ENCODE measurements at regions not wholly inside any gene's neighbourhood (a gene's known extent, or its start where the extent isn't known, plus 50 kb on each side); places are given as distances from the start of the nearest gene placed in this dataset.

DNA sequence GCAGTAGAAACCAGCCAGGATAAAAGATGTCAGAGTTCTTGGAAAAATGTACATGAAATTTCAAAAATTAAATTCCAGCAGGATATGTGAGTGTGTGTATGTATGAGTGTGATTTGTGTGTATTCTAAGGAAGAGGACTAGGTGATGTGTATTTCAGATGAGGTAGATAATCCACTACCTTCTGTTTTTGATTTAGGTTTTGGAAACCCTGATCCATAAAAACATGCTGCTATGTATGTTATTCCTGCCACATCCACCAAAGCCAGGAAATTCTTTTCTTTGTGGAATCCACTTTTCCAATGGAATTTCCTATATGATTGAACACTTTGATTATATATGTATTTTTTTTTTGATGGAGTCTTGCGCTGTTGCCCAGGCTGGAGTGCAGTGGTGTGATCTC is 276.9 kb downstream of the UQCRFS1 start:
- no peak for DNase-seq (ENCODE audit: low read depth in 3 of 3)

DNA sequence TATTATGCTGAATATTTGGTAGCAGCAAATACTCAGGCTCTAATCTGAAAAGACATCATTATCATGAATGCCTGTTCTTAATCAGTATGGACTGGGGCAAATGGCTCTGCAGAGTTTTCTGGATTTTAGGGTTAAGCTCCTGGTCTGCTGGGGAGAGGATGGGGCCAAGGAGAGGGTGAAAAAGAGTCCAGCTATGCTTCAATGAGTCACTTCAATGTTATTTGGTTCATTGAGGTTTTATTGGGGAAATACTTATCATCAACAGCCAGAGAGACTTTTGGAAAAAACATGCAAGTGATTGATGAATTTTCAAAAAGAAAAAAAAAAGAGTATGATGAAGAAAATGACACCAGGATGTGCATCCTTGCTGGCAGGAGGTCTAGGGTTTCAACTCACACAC is 278.3 kb downstream of the UQCRFS1 start:
- no peak for DNase-seq (ENCODE audit: low read depth in 3 of 3)

DNA sequence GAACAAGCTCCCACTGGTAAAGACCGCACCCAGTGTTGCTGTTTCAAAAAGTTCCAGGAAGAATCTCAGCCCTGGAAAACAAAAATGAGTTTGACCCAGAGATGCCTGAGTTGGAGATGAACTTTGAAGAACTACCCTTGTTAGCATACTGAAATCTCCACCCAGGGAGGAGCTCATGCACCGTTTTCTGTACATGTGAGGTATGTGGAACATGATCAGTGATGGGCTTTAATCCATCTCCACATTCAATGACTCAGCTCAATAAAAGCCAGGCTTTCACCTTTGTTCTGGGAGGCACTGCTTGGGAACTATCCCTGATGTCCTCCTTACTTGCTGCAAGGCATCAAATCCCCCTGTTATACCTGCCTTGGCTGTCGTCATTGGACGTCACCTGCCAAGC is 279.9 kb downstream of the UQCRFS1 start:
- DNase-seq (ENCODE audit: low read depth in 3 of 3), result no peak

DNA sequence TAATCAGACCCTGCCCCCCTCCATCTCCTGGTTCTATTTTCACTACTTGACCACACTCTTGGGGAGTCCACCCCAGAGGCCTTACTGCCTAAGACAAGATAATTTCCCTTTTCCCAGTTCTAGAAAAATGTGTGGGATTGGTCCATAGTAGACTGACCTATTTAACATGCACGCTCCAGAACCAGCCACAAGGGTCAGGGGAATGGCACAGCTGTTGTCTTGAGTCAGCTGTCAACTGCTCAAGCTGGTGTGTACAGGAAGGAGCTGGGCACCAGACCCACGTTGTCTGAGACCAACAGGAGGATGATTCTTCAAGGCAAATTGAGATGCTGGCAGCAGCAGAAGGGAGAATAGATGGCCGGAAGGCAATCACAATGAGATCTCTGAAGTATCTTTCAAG is 280.5 kb downstream of the UQCRFS1 start:
- DNase-seq (ENCODE audit: low read depth in 3 of 3), result no peak

DNA sequence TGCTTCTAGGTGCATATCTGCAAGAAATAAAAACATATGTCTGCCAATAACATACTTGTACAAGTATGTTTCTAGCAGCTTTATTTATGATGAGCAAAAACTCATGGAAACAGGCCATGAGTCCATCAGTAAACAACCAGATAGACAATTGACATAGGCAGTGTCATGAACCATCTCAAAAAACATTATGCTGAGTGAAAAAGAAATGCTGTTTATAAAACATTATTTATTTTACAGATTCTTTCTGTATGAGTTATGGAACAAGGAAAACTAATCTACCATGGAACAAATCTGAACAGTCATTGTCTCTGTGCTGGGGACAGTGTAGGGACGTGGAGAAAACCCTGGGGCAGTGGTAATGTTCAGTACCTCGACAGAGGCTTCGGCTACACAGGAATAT is 283.9 kb downstream of the UQCRFS1 start:
- DNase-seq (ENCODE audit: low read depth in 3 of 3), result no peak

DNA sequence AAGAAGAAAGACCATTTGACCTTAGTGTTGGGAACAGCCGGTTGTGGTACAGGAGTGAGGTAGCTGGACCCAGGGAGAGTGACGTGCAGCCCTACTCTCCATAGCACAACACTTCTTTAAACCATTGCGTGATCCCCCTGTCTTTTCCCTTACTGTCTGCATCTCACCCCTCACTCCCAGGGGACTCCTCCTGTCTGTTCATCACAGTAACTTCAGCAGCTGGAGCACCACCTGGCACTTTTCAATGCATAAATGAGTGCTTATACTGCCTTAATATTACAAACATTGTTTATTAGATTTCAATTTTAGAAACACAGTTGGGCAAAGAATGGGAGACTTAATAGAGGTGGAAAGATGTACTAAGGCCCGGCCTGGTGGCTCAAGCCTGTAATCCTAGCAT is 285.5 kb downstream of the UQCRFS1 start:
- no peak for DNase-seq (ENCODE audit: low read depth in 3 of 3)

DNA sequence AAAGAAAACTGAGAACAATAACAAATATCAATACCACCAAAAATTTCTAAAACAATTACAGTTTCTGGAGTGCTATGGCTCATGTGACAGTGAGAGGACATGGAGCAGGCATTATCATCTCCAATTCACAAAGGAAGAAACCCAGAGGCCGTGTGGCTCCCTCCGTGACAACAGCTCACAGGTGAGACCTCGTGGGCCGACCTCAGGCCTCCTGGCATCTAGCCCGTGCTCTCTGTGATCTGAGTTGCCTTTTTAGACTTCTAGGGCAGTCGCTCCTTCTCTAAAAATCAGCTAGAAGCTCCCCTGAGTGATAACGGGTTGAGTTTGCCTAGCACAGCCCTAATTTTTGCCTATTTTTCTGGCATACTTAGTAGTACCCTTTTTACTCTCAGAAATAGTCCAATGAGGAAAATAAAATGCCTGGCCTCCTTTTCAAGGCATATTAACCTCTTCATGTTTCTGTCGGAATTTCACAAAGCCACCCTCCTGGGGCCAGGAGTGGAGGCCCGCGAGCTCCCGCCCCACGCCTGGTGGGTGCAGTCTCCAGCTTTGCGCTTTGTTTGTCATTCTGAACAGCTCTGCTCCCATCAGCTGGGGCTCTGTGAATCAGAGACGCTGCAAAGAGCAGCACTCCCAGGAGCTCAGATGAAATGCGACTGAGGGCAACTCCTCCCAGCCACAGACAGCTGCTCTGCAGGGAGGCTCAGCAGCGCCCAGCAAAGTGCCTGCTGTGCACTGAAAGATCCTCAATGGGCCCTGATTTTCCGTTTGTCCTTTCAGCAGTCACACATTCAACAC is 292.5 kb downstream of the UQCRFS1 start:
- no peak for DNase-seq (ENCODE audit: low read depth in 3 of 3)

DNA sequence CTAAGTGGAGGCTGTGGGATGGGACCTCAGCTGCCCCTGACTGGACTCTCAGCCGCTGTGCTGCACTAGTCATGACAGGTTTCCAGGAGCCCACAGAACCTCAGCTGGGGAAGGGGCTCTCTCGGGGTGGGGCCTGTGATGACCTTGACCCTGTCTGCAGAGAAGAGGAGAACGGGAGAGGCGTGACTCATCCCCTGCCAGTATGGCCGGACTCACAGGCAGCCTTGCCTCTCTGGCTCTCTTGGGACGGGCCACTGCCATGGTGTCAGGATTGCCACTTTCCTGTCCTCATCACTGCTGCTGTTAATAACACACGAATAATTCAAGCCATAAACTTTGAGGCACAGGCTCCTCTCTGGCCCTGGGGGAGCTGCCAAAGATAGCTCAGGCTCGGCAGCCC is 295.3 kb downstream of the UQCRFS1 start:
- DNase-seq (ENCODE audit: low read depth in 3 of 3), result no peak

DNA sequence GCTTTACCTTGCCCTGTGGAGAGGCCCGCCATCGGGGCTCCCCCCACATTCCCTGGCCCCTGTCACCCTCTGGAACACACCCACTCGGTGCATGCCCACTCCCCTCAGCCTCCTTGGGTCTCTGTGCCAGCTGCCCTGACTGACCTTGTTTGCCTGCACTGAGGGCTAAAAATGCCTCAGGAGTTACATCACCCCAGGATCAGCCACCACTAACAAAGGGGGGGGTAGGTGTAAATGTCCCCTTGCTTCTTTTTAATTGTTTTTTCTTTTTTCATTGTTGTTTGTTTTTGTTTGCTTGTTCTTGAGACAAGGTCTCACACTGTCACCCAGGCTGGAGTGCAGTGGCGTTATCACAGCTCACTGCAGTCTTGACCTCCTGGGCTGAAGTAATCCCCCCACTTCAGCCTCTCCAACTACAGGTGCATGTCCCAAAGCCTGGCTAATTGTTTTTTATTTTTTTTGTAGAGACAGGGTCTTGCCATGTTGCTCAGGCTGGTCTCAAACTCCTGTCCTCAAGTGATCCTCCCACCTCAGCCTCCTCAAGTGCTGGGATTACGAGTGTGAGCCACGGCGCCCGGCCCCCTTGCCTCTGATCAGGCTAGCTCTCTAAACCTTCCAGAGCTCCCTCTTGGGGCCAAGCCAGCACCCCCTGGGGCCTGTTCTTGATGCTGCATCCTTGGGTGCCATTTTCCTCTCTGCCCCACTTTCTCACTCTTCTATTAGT is 297.1 kb downstream of the UQCRFS1 start:
- DNase-seq (ENCODE audit: low read depth in 3 of 3), result no peak

DNA sequence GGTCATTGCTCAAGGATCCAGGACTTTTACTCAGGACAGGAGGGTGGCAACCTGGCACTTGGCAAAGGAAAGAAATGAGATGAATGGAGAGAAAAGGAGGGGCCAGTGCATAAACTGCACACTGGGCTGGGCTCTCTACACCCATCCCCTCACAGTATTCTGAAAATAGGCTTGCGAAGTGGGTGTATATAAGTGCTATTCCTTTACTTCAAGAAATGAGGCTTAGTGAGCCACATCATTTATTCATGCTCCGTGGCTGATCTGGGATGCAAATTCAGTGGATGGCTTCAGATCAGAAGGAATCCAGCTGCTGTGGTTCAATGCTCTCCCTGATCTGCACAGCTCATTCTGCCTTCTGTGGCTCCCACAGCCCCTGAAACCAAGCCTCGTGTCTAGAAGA is 297.7 kb downstream of the UQCRFS1 start:
- no peak for DNase-seq (ENCODE audit: low read depth in 3 of 3)

DNA sequence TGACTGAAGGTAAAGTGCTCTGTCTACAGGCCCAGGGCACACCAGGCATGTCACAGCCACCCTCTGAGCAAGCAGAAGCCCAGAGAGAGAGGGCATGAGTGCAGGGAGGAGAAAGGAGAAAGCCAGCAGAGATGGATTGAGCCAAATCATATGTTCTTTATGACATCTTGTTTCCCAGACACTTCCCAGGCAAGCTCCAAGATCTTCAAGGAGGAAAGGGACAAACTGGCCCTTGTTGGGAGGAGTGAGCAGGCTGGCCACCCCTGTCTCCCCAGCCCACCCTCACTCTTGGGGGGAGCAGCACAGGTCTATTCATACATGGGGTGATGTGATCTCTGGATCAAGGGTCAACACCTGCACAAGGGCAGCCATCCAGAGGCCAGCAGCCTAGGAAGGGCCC is 298.8 kb downstream of the UQCRFS1 start:
- DNase-seq (ENCODE audit: low read depth in 3 of 3), result no peak

DNA sequence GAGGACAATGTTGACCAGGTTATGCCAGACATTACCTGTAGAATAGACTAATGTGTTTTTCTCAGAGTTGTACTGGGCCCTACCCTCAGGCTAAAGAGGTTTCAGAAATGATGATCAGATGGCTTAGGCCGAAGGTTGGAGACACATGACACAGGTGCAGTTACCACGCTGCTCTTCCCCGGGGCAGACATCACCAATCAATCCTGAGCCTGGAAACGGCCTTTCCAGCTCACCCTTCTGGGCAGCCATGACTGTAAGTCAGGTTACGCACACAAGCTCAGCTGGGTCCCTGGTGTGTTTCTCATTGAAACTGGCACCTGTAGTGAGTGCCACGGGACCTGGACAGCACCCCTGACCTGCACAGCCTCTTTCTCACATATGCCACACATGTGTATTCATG is 299.3 kb downstream of the UQCRFS1 start:
- DNase-seq (ENCODE audit: low read depth in 3 of 3), result no peak

DNA sequence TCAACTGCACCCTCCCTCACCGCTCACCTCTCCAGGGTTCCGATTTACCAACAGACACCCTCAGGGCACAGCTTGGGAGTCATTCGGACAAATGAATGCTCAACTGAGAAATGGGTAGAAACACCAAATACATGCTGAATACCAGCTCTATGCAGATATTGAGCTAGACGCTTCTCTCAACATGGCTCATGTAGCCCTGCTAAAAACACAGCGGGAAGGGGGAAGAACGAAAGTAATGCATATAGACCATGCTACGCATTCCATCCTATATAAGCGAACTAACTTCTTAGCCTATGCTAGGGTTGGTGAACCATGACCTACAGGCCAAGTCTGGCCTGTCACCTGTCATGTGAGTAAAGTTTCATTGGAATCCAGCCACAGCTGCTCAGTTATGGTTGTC is 304.0 kb downstream of the UQCRFS1 start:
- DNase-seq (ENCODE audit: low read depth in 3 of 3), result no peak

DNA sequence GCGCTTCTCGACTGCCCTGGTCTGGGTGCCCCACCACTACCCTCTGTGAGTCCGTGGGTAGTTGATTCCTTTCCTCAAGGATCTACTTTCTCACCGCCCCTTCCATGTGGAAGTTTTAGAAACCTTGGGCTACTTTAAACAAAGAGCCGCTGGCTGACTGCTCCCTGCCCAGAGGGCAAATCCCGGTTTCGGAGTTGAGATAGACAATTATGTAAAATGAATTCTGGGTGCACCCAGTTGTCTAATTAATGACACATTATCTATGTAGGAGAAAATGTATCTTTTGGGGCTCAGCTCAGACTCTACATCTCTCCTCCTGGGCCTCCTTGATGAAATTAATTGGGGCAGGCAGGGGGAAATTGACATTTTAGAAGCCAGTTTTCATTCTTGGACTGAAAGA is 305.4 kb downstream of the UQCRFS1 start:
- no peak for DNase-seq (ENCODE audit: low read depth in 3 of 3)

DNA sequence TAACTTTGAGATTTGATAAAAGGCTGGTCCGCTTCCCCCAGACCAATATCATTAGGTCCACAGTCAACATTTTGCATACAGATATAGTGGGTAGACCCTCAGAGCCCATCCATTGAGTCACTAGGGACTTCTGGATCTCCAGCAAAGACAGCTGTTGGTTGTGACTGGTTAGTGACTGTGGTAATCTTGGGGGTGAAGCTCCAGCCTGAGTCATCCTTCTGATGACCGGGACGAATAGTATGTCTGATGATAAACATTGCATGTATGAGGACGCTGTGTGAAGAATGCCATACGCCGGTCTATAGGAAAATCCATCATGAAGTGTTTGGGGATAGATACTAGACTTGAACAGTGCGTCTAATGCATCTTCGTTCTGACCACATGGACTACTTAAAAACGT is 307.0 kb downstream of the UQCRFS1 start:
- no peak for DNase-seq (ENCODE audit: low read depth in 3 of 3)

DNA sequence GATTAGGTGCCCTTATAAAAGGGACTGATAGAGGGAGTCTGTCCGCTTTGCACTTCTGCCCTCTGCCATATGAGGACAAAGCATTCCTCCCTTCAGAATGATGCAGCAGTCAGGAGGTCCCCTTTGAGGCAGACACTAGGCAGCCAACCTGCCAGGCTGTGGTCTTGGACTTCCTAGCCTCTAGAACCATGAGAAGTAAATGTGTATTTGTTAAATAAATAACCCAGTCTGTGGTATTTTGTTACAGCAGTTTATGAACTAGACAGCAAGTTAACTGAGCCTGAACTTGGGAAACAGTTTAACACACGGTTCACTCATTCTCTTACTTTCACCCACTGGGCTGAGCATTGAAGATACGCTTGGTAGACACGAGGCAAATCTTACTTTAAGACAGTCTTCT is 313.2 kb downstream of the UQCRFS1 start:
- no peak for DNase-seq (ENCODE audit: low read depth in 3 of 3)

DNA sequence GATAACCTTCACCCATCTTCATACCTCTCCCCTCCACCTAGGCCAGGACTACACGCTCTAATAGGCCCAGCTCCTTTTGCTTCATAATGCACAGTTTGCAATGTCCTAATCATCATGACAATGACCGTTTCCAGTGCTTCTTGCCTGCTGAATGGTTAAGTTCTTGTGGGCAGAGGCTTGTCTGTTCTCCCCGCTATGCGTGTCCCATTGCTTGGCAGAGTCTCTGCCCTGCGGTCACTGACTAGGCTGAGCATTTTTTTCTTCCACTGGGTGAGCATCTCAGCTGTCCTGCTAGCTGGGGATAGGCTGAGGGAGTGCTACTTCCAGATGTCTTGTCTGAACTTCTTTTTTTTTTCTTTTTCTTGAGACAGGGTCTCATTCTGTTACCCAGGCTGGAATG is 314.7 kb downstream of the UQCRFS1 start:
- no peak for DNase-seq (ENCODE audit: low read depth in 3 of 3)

DNA sequence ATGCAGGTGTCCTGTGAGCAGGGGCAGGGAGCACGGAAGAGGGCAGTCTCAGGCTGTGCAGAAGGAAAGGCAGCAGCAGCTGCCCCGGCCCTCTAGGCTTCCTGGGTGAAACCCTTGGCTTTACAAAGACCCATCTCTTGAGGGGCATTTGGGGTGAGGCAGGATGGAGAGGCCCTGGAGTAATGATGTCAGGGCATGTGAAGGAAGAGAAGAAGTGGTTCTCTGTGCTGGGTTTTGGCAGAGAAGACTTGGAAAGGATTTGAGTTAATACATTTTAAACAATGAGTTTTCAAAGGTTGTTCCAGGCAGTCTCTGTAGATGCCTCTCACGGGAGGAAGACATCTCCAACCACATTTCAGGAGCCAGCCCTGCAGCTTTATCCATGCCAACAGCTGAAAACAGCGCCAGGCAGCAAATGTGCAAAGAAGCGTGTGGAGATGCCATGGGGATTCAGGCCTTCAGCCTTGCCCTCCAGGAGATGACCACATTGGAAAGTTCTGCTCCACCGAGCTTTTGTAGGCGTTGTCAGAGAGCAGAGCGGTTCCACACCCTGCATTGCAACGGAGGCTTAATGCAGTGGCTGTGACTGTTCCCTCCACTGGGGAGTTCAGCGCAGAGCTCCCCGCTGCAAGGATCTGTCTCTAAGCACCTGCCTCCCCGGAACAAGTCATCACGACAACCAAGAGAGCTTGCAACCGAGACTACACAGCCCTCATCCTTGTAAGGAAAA is 322.8 kb downstream of the UQCRFS1 start:
- no peak for DNase-seq (ENCODE audit: low read depth in 3 of 3)

DNA sequence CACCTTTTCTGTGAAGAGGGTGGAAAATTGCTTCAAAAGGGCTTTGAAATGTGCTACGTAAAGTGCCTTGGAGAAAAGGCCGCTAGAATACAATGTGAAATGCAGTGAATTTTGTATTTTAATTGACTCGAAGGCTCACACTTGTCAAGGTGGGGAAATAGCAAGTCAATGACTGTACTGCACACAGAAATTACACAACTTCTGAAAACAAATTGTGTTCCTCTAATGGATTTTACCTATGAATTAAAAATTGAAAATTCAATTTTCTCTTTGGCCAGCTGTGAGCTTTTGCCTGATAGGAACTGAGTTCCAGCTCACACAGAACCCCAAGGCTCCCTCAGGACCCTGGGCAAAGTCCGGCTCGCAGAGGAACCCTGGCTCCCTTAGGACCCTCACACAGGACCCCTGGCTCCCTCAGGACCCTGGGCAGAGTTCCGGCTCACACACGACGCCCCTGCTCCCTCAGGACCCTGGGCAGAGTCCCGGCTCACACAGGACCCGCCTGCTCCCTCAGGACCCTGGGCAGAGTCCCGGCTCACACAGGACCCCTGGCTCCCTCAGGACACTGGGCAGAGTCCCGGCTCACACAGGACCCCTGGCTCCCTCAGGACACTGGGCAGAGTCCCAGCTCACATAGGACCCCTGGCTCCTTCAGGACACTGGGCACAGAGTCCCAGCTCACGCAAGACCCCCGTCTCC is 324.9 kb downstream of the UQCRFS1 start:
- no peak for DNase-seq (ENCODE audit: low read depth in 3 of 3)

DNA sequence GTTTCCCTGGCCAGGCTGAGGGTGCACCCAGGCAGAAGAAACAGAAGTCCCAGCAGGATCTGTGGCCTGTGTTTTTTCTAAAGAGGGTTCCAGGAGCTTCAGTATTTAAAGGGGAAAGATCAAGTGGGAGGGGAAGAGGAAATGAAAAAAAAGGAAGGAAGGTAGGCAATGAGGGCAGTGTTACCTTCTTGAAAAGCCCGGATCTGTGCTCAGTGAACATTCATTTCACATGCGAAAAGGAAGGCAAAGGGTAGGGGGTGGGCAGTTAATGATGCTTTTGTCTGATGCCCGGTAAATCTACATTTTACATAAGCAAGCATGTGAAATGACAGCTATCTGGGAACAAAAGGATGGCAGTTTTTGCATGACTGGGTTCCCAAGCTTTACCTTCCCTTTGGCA is 326.2 kb downstream of the UQCRFS1 start:
- no peak for DNase-seq (ENCODE audit: low read depth in 3 of 3)

DNA sequence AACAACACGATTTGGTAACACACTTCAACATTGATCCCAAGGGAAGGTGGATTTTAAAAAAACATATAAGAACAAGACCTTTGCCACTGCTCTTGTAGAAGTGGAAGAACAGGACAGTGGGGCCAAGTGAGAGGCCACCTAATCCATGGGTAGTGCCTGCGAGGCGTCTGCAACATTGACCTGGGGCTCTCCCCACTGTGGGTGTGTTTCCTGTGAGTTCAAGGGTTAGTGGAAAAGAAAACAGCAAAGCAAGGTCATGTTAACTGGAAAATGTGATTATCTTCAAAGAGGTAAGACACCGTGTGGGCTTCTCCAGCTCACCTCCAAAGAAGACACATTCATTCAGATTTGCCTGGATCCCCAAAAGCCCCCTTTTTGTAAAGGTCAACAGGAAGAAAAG is 327.0 kb downstream of the UQCRFS1 start:
- no peak for DNase-seq (ENCODE audit: low read depth in 3 of 3)

DNA sequence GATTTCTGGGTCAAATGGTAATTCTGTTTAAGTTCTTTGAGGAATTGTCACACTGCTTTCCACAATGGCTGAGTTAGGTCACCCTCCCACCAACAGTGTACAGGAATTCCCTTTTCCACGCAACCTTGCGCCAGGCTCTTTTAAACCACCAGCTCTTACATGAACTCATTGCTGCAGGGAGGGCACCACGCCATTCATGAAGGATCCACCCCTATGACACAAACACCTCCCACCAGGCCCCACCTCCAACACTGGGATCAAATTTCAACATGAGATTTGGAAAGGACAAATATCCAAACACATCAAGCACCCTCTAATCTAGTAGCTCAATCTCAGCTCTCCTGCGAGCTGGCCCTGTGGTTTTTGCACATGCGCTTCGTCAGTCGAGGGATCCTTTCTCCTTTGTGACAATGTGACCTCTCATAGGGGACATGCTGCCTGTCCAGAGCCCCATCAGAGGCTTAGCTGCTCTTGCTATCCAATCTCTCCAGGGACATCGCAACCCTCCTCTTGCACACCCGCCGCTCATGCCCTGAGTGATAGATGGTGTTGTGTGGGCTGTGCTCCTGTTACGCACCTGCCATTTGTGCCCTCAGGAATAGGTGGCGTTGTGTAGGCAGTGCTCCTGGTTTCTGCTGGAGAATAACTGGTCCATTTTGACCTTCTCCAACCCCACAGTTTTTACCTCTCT is 328.0 kb downstream of the UQCRFS1 start:
- no peak for DNase-seq (ENCODE audit: low read depth in 3 of 3)

All from stimulated activated CD4-positive, alpha-beta T cell treated with anti-CD3 and anti-CD28 coated beads, TNF-alpha, amount 100 ng/mL, for 4 hours (primary cell).